GM12872 (cell line): ENCODE measurements at regions not wholly inside any gene's neighbourhood (a gene's known extent, or its start where the extent isn't known, plus 50 kb on each side); places are given as distances from the start of the nearest gene placed in this dataset.

Source experiments
- CTCF ChIP-seq: IDR thresholded peaks from 3 replicates; pipeline ENCODE4 v1.5.1; 2011; ENCODE audit warnings: low read depth, mild to moderate bottlenecking, low read length, moderate library complexity; ENCODE audit not compliant: insufficient read depth

- no peak for TF ChIP-seq CTCF
Measured at GRCh38 chr4:66204534-66205247, 534.4 kb upstream of the EPHA5 start.

- no peak for TF ChIP-seq CTCF
Measured at GRCh38 chr4:66202870-66203269, 532.6 kb upstream of the EPHA5 start.

GRCh38 chr4:66197451-66197850 lies 527.2 kb upstream of the EPHA5 start:
- TF ChIP-seq CTCF, result no peak

- TF ChIP-seq CTCF, result no peak
Measured at GRCh38 chr4:66193487-66193886, 523.2 kb upstream of the EPHA5 start.

DNA sequence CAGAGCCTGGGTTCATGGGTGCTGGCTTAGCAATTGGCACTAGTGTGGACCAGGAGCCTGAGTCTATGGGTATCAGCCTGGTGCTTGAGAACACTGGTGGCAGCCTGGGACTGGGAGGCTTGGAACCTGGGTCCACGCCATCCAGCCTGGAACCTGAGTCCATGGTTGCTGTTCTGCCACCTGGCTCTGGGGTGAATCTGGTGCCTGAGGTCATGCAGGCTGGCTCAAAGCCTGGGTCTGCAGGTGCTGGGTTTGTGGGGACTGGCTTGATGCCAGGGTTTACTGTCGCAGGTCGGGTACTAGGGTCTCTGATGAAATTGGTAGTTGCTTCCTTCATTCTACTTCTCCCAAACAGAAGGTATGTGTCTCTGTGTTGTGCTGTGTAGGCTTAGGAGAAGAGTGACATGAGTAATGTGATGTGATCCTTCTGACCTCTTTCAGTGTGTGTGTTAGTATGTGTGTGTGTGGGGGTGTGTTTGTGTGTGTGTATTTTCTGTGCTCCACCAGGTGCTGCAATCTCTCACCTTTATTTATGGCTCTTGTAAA lies 517.0 kb upstream of the EPHA5 start:
- no peak for TF ChIP-seq CTCF

- TF ChIP-seq CTCF, result no peak
Measured at GRCh38 chr4:66186095-66186494, 515.8 kb upstream of the EPHA5 start.

DNA sequence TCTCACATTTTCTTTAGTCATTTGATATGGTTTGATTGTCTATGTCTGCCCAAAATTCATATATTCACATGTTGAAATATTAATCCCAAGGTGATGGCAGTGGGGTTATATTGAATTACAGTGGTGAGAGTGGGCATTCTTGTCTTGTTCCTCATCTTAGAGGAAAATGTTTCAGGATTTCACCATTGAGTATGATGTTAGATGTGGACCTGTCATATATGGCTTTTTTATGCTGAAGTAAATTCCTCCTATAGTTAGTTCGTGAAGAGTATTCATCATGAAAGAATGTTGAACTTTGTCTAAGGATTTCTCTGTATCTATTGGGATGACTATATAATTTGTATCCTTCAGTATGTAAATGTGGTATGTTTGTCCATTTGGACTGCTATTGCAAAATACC lies 512.3 kb upstream of the EPHA5 start:
- no peak for TF ChIP-seq CTCF
